ENCODE measurements at regions not wholly inside any gene's neighbourhood (a gene's known extent, or its start where the extent isn't known, plus 50 kb on each side); places are given as distances from the start of the nearest gene placed in this dataset.
A peak's percentile ranks its signal among the peaks of the same experiment; 100 is the strongest.

DNA sequence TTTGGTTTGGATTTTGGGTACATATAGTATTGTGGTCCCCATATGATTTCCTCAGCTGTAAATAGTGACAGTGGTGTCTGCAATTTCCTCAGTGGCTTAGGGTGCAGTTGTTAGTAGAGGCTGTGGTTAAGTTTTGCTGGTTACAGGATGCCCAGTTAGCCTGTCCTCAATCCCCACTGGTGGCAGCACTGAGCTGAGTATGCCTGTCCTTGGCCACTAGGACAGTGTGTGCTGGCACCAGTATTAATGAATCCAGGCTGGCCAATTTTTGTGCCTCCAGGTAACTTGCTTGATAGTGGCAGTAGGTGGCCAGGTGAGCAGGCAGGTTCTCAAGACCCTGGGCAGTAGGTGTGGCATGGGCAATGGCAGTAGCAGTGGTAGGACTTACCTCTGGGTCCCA is 973.1 kb downstream of the TMEM182 start:
- DNase-seq = peak in 1 of 2 experiments; percentile 2
- Histone ChIP-seq H3K27ac (no peak overlapping the region), H3K36me3 (no peaks in the 10 kb centered on the region), H3K4me3 (no peak overlapping the region), H3K4me1 (no peaks in the 10 kb centered on the region), H3K9me3 (replicated peaks) (no peaks in the 10 kb centered on the region), H3K27me3 (no peaks in the 10 kb centered on the region)

DNA sequence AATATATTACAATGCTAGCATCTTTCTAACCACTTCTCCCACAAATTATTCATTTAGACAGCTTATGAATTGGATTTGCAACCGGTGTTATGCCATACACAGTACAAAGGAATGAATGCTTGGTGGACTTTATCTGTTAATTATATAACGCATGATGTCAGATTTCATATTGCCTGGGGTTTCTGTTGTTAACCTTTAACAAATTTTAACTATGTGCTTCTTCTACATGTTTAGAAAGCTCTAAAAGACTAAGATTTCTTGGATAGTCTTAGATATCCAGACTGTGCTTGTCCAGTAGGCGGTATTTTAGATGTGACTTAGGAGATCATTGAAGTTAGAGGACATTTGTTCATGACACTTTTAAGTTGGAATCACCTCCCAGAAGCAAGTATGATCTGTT is 976.3 kb downstream of the TMEM182 start:
- no peak overlapping the region for H3K27ac ChIP-seq
- H3K4me3 ChIP-seq = no peak overlapping the region
- H3K9me3 ChIP-seq (replicated peaks) = no peaks in the 10 kb centered on the region
- no peaks in the 10 kb centered on the region for H3K4me1 ChIP-seq
- no peaks in the 10 kb centered on the region for H3K27me3 ChIP-seq
- H3K36me3 ChIP-seq = no peaks in the 10 kb centered on the region
- DNase-seq = no peak

DNA sequence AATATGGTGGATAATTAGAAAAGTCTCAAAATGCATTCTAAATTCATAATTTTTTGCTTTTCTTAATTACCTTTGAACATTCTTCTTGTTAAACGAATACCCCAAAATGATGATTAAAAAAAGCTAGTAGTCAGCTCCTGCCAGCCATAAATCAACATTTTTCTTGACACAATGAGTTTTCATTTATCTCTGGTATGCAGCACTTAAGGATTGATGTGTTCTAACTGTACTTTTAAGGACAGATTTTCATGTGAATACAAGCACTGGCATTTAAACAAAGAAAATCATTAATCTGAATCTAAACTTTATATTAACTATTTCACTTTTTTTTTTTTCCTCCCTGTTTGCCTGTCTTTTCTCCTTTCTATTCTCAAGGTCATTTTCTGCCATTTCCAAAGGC is 976.8 kb downstream of the TMEM182 start:
- Histone ChIP-seq H3K27ac (no peak overlapping the region), H3K36me3 (no peaks in the 10 kb centered on the region), H3K9me3 (replicated peaks) (no peaks in the 10 kb centered on the region), H3K27me3 (no peaks in the 10 kb centered on the region), H3K4me3 (no peak overlapping the region), H3K4me1 (no peaks in the 10 kb centered on the region)
- no peak for DNase-seq

DNA sequence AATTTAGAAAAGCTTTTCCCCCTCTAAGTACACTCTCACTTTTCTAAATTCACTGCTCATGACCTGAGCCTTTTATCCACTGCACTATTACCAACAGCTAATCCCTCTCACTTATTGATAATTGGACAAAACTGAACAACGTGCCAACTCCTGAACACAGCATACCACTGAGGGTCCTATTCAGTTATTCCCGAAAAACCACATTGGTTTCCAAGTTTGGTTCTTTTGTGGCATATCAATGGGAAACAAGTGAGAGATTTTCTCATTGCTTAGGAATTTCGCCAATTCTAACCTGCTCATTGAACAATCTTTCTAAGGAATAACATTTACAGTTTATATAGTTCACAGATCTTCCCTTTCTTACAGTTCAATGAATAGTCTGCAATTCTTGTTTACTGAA is 977.4 kb downstream of the TMEM182 start:
- Histone ChIP-seq H3K4me1 (no peaks in the 10 kb centered on the region), H3K9me3 (replicated peaks) (no peaks in the 10 kb centered on the region), H3K4me3 (no peak overlapping the region), H3K27me3 (no peaks in the 10 kb centered on the region), H3K27ac (no peak overlapping the region), H3K36me3 (no peaks in the 10 kb centered on the region)
- no peak for DNase-seq

DNA sequence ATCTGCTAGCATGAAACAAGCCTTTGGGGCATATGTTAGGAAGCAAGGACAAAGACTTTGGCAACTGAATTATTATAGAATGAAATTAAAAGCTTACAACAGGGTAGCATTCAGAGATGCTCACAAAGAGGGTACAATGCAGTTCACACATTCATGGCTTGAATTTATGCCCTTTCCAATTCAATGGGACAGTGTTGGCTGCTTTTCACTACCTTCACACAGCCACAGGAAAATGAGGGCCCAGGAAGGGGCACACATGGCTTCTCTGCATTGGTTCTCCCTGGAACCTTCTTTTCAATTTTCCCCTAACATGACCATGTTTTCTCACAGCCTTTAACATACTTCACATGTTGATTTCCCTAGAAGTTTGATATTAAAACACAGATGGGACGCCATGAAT is 978.1 kb downstream of the TMEM182 start:
- Histone ChIP-seq H3K36me3 (no peaks in the 10 kb centered on the region), H3K4me1 (no peaks in the 10 kb centered on the region), H3K9me3 (replicated peaks) (no peaks in the 10 kb centered on the region), H3K27me3 (no peaks in the 10 kb centered on the region), H3K27ac (no peak overlapping the region), H3K4me3 (no peak overlapping the region)
- DNase-seq = no peak

DNA sequence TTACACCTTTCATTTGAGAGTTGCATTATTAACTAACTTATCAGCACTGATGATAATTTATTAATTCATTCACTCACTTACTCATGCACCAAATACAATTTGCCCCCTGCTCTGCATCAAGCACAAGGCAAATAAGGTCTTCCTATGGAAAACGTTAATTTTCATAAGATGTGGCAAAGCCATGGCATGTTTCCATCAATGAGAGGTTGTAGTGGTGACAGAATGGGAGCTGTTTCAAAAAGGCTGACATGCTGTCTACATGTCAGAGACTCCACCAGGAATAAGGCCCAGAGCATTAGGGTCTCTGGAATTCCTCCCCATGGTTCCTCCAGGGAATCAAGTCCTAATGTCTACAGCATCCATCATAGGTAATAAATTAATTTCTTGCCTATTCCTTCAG is 978.8 kb downstream of the TMEM182 start:
- Histone ChIP-seq H3K36me3 (no peaks in the 10 kb centered on the region; the same call in 1 of the 2 replicates), H3K27me3 (no peaks in the 10 kb centered on the region), H3K4me3 (no peak overlapping the region), H3K9me3 (replicated peaks) (no peaks in the 10 kb centered on the region), H3K4me1 (no peaks in the 10 kb centered on the region), H3K27ac (no peak overlapping the region)
- DNase-seq = no peak

DNA sequence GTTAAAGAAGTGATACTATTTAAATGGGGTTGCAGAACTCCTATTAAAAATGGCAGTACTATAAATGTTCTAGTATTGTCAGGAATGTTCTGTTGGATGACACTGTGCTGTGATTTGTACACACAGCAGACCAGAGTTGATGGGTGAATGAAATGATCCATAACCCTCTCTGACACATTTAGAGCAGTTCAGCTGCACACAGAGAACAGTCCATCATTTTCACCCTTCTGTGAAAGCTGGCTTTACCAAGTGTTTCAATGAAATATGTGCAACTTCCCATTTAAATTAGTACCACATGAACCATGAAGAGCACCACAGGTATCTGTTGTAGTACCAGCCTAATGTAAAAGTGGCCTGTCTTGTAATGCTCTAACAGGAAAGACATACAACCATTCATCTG is 981.4 kb downstream of the TMEM182 start:
- DNase-seq = no peak
- no peak overlapping the region for H3K27ac ChIP-seq
- no peaks in the 10 kb centered on the region for H3K9me3 ChIP-seq (replicated peaks)
- H3K27me3 ChIP-seq = no peaks in the 10 kb centered on the region
- H3K36me3 ChIP-seq = no peaks in the 10 kb centered on the region; the same call in 1 of the 2 replicates
- no peak overlapping the region for H3K4me3 ChIP-seq
- no peaks in the 10 kb centered on the region for H3K4me1 ChIP-seq

DNA sequence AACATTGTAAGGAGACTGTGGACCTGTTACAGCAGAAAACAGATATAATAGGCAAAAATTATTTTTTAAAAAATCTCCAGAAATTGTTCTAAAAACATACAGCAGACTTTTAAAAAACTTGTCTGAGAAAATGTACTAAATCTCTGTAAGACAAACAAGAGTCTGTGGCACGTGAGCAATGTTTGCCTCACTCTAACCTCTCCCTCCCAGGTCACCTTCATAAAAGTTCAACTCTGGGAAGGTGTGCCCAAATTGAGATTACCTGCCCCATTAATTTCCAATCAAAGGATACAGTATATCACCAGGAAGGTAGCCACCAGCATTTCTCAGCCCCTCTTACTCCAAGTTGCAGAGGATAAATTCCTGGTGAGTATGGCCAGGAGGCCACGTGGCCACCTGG is 992.7 kb downstream of the TMEM182 start:
- no peak for DNase-seq
- Histone ChIP-seq H3K4me3 (no peak overlapping the region), H3K27ac (no peak overlapping the region), H3K4me1 (no peaks in the 10 kb centered on the region), H3K36me3 (no peaks in the 10 kb centered on the region), H3K27me3 (no peaks in the 10 kb centered on the region), H3K9me3 (replicated peaks) (no peaks in the 10 kb centered on the region)

DNA sequence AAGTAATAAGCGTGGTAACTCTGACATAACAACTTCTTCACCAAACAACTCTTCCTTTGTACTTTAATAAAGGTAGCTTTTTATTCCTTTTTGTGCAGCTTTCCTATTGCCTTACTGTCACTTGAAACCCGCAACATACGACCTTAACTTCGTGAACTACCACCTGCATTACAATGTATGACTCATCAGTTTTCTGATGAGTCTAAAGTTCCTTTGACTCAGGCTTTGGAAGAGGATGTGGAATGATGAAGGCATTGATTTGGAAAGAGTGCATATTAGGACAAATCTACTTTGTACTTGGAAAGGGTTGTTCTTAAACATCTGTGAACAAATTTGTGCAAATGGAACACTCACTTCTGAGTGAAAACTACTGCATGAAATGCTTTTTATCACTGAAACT is 1012.1 kb downstream of the TMEM182 start:
- no peak overlapping the region for H3K4me3 ChIP-seq
- no peaks in the 10 kb centered on the region; the same call in 1 of the 2 replicates for H3K36me3 ChIP-seq
- no peak overlapping the region for H3K27ac ChIP-seq
- no peaks in the 10 kb centered on the region for H3K9me3 ChIP-seq (replicated peaks)
- no peaks in the 10 kb centered on the region for H3K4me1 ChIP-seq
- DNase-seq = no peak
- H3K27me3 ChIP-seq = no peaks in the 10 kb centered on the region

DNA sequence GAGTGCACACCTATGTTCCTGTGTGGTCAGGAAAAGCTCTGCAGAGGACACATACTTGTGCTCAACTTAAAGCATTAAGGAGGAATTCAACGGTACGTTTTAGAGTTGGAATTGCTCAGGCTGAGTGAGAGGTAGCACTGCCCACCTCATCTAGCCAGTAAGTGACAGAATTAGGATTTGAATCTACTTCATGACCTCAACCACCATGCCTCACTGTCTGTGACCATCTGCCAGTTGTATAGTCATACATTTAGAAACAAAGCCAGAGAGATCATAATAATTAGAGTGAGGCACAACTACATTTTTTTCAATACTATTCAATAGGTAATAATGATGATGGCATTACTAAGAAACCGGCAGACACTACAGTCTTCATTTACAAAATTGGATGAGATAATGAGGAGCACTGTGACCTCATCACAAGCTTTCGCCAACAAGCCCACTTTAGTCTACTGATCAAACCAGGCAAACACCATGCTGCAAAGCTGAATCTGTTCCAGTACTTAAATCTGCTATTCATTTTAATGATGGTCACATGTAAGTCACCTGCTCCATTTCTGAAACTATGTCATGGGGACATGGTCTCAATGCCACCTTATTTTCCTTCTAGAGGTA is 1018.4 kb downstream of the TMEM182 start:
- H3K4me3 ChIP-seq = no peak overlapping the region
- no peaks in the 10 kb centered on the region for H3K36me3 ChIP-seq
- H3K9me3 ChIP-seq (replicated peaks) = no peaks in the 10 kb centered on the region; the same call in 1 of the 2 replicates
- H3K4me1 ChIP-seq = no peaks in the 10 kb centered on the region; the same call in 1 of the 2 replicates
- no peak overlapping the region for H3K27ac ChIP-seq
- no peak for DNase-seq
- H3K27me3 ChIP-seq = peaks cover 3% of the 10 kb centered on the region; the same call in 1 of the 2 replicates

DNA sequence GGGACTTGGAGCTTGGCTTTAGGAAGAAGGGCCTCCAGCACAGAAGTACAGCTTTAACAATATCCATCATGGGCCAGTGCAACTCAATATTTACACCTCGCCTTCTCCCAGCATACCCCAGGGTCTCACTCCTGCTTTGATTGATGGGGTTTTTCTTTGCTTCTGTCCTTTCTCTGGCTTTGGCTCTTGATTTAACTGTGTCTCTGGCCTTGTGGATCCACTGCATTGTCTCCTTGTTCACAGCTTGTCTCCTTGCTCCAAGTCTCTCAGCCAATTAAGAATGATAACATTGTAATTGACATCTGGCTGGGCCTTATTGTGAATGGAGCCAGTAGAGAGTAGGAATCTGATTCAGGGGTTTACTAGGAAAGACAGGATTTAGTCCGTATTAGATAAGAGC is 1019.5 kb downstream of the TMEM182 start:
- H3K27ac ChIP-seq = no peak overlapping the region
- H3K4me1 ChIP-seq = peaks cover 7% of the 10 kb centered on the region; the same call in 1 of the 2 replicates
- no peaks in the 10 kb centered on the region for H3K36me3 ChIP-seq
- H3K27me3 ChIP-seq = peaks cover 3% of the 10 kb centered on the region; the same call in 1 of the 2 replicates
- no peak for DNase-seq
- H3K4me3 ChIP-seq = no peak overlapping the region
- H3K9me3 ChIP-seq (replicated peaks) = no peaks in the 10 kb centered on the region; the same call in 1 of the 2 replicates

DNA sequence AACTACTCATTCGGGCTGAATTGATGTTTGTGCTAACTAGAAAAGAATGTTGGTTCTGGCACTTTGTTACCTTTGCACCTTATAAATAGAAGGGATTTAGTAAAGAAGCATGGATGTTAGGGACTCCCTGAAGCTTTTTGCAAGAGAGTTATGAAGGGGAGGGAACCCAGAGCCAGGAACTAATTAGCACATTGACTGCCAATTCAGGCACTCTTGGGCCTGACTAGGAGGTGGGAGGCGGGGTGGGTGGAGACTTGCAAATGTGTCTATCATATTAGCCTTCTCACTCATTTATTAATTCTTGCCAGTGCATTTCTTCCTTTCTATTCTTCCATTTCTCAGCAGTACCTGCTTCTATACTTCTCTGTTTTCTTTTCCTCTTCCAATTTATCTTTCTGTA is 1022.4 kb downstream of the TMEM182 start:
- Histone ChIP-seq H3K9me3 (replicated peaks) (no peaks in the 10 kb centered on the region; the same call in 1 of the 2 replicates), H3K27ac (no peak overlapping the region), H3K27me3 (peaks cover 3% of the 10 kb centered on the region; the same call in 1 of the 2 replicates), H3K36me3 (no peaks in the 10 kb centered on the region), H3K4me1 (peaks cover 22% of the 10 kb centered on the region), H3K4me3 (no peak overlapping the region)
- no peak for DNase-seq

DNA sequence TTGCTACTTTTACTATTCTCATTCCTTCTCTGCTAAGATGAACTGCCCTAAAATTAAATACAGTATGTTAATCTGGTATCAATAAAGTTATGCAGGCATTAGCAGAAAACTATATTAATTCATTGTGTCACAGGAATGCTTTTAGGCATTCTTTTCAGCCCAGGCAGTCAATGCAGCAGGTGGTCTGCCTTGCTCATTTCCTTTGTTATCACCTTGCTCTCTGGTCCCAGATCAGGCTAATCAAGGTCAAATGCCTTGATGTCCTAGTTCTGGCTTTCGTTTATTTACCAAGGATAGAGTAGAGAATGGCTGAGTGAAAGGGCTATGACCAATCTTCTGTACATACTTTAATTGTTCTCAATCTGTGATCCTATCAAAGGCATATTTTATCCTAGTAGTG is 1023.6 kb downstream of the TMEM182 start:
- H3K4me3 ChIP-seq = no peak overlapping the region
- no peaks in the 10 kb centered on the region for H3K36me3 ChIP-seq
- H3K4me1 ChIP-seq = peaks cover 31% of the 10 kb centered on the region
- H3K27me3 ChIP-seq = peaks cover 3% of the 10 kb centered on the region; the same call in 1 of the 2 replicates
- no peaks in the 10 kb centered on the region for H3K9me3 ChIP-seq (replicated peaks)
- H3K27ac ChIP-seq = no peak overlapping the region
- no peak for DNase-seq

DNA sequence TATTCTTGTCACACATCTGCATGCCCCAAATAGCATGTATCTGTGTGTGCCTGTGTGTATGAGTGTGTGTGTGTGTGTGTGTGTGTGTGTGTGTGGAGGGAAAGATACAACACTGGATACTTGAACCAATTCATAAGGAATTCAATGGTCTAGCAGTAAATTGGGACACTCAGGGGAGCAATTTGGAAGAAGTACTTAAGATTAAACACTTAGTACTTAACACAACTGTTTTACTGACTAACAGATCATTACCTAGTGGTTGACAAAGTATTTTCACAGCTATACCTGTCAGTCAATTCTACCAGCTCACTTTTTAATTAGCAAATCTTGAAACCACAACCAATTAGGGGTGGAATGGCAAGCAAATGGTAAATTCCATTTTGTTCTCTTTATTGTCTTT is 1024.1 kb downstream of the TMEM182 start:
- no peak overlapping the region for H3K27ac ChIP-seq
- no peaks in the 10 kb centered on the region for H3K9me3 ChIP-seq (replicated peaks)
- H3K4me3 ChIP-seq = no peak overlapping the region

DNA sequence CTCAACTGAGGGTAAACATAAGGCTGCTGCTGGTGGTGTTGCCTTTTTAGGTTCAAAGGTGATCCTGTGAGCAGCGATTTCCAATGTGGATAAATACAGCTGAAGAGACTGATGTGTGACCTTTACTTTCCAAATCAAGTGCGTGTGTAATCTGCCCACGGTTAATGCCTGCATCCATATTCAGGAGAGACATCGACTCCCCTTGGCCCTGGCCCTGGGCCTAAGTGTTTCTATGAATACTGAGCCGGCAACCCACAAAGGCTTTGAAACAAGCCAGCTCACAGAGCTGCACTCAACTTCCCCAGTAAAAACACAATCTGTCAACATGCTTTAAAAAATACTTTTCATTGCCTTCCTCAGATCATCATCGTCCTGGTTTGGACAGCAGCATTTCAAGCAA is 1026.6 kb downstream of the TMEM182 start:
- DNase-seq = peak; percentile 20 to 47
- Histone ChIP-seq H3K27ac (peak overlapping the region; percentile 73), H3K36me3 (no peaks in the 10 kb centered on the region), H3K27me3 (peaks cover 3% of the 10 kb centered on the region; the same call in 1 of the 2 replicates), H3K4me3 (no peak overlapping the region), H3K4me1 (peaks cover 35% of the 10 kb centered on the region), H3K9me3 (replicated peaks) (no peaks in the 10 kb centered on the region)

More for the DNA sequence above, 1024.1 kb downstream of the TMEM182 start:
- no peak for DNase-seq
- no peaks in the 10 kb centered on the region for H3K36me3 ChIP-seq
- peaks cover 3% of the 10 kb centered on the region; the same call in 1 of the 2 replicates for H3K27me3 ChIP-seq
- H3K4me1 ChIP-seq = peaks cover 35% of the 10 kb centered on the region

DNA sequence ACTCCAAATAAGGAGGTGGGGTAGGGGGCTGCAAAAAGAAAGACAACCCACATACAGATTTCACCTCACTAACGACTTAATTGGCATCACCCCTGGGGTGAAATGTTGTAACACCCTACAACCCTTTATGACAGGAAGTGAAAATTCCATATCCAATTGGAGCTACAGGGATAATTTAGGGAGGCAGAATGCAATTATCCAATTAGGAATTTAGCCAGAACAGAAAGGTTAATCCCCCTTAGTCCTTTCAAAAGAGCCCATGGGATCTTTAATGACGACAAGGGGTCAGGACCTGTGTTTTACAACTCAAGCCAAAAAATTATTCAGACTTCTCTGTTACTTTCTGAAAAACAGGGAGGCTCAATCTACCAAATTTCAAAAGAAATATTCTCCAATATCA is 1027.1 kb downstream of the TMEM182 start:
- H3K4me3 ChIP-seq = 0 out of 2 replicates have a peak overlapping the region, but pooled peaks have one; percentile 6
- peaks cover 35% of the 10 kb centered on the region for H3K4me1 ChIP-seq
- H3K27me3 ChIP-seq = peaks cover 3% of the 10 kb centered on the region; the same call in 1 of the 2 replicates
- DNase-seq = peak; percentile 7 to 53
- no peaks in the 10 kb centered on the region for H3K9me3 ChIP-seq (replicated peaks)
- peak overlapping the region; percentile 73 for H3K27ac ChIP-seq
- H3K36me3 ChIP-seq = no peaks in the 10 kb centered on the region
